ENCODE measurements at regions not wholly inside any gene's neighbourhood (a gene's known extent, or its start where the extent isn't known, plus 50 kb on each side); places are given as distances from the start of the nearest gene placed in this dataset.

GRCh38 chr3:27589795-27590194 is 105.6 kb upstream of the SLC4A7 start:
- no peak for DNase-seq

GRCh38 chr3:27585429-27585828 is 101.2 kb upstream of the SLC4A7 start:
- no peak for DNase-seq

GRCh38 chr3:27584874-27585273 is 100.7 kb upstream of the SLC4A7 start:
- no peak for DNase-seq

- no peak for DNase-seq
Measured at GRCh38 chr3:27581852-27582251, 97.7 kb upstream of the SLC4A7 start.

GRCh38 chr3:27578032-27578431 is 93.8 kb upstream of the SLC4A7 start:
- DNase-seq, result no peak

- no peak for DNase-seq
Measured at GRCh38 chr3:27577504-27577903, 93.3 kb upstream of the SLC4A7 start.

GRCh38 chr3:27576171-27576570 is 92.0 kb upstream of the SLC4A7 start:
- no peak for DNase-seq

GRCh38 chr3:27575499-27575898 is 91.3 kb upstream of the SLC4A7 start:
- no peak for DNase-seq

GRCh38 chr3:27574438-27574795 is 90.2 kb upstream of the SLC4A7 start:
- no peak for DNase-seq

- DNase-seq, result no peak
Measured at GRCh38 chr3:27573780-27574437, 89.7 kb upstream of the SLC4A7 start.

- DNase-seq, result no peak
Measured at GRCh38 chr3:27573138-27573537, 89.0 kb upstream of the SLC4A7 start.

GRCh38 chr3:27571345-27571744 is 87.2 kb upstream of the SLC4A7 start:
- no peak for DNase-seq

- DNase-seq, result no peak
Measured at GRCh38 chr3:27570421-27571106, 86.4 kb upstream of the SLC4A7 start.

- no peak for DNase-seq
Measured at GRCh38 chr3:27568393-27568792, 84.2 kb upstream of the SLC4A7 start.

GRCh38 chr3:27567251-27567650 is 83.1 kb upstream of the SLC4A7 start:
- no peak for DNase-seq

- DNase-seq, result no peak
Measured at GRCh38 chr3:27565201-27565852, 81.1 kb upstream of the SLC4A7 start.

GRCh38 chr3:27561576-27561975 is 77.4 kb upstream of the SLC4A7 start:
- DNase-seq, result no peak

GRCh38 chr3:27560484-27561056 is 76.4 kb upstream of the SLC4A7 start:
- DNase-seq, result no peak

- DNase-seq, result no peak
Measured at GRCh38 chr3:27559835-27560234, 75.7 kb upstream of the SLC4A7 start.

- no peak for DNase-seq
Measured at GRCh38 chr3:27559381-27559780, 75.2 kb upstream of the SLC4A7 start.

- no peak for DNase-seq
Measured at GRCh38 chr3:27557411-27557810, 73.2 kb upstream of the SLC4A7 start.

GRCh38 chr3:27556887-27557286 is 72.7 kb upstream of the SLC4A7 start:
- no peak for DNase-seq

GRCh38 chr3:27554706-27555105 is 70.5 kb upstream of the SLC4A7 start:
- DNase-seq, result no peak

Data from SHP77 (cell line).